CD4-positive, alpha-beta T cell (primary cell): ENCODE measurements at regions not wholly inside any gene's neighbourhood (a gene's known extent, or its start where the extent isn't known, plus 50 kb on each side); places are given as distances from the start of the nearest gene placed in this dataset.
"Not testable (repeated sequence)": the region's sequence is repeated elsewhere in the genome, so short reads cannot be mapped to it uniquely, and the experiment has no call there.

Experiments
- ATAC-seq: fragments of 200-7000 bp; cut with Tn5 transposase; one replicate; pipeline ENCODE4 v1.10.0; 2022; ENCODE audit warnings: mild to moderate bottlenecking; ENCODE audit not compliant: poor library complexity
- CTCF ChIA-PET: fragments of 350-600 bp; sonication (Branson Sonifier 250); formaldehyde crosslinking; loops from one replicate; lab custom pipeline; 2021; ENCODE audit warnings: antibody characterized with exemption, inconsistent platforms; lab: Charles Lee
- POLR2A ChIA-PET: fragments of 350-600 bp; sonication (Branson Sonifier 250); formaldehyde crosslinking; loops from one replicate; lab custom pipeline; 2021; ENCODE audit warnings: antibody characterized with exemption, inconsistent platforms; lab: Charles Lee
- DNase-seq, 14 experiments: peaks; one replicate each; pipeline ENCODE4 v3.0.0-alpha.2; 2013 to 2020; ENCODE audit warnings: mixed read lengths in 2 of 14
- H3K27ac ChIP-seq, 2 donors: one replicate each; pipeline versions ENCODE4 v1.5.1 to v1.7.0; 2013; ENCODE audit warnings: low read length in 2 of 2, low read depth in 1 of 2, mild to moderate bottlenecking in 1 of 2
- H3K27me3 ChIP-seq, 2 experiments: 1 replicate in 1 of 2; 2 replicates in 1 of 2; pipeline versions ENCODE4 v1.6.1 to v1.7.0; 2013; ENCODE audit warnings: low read length in 2 of 2, control low read depth in 1 of 2, mild to moderate bottlenecking in 1 of 2, moderate library complexity in 1 of 2; ENCODE audit not compliant: insufficient read depth in 2 of 2, control insufficient read depth in 1 of 2
- H3K36me3 ChIP-seq: one replicate; pipeline ENCODE4 v1.6.1; 2013; ENCODE audit warnings: low read length, control low read depth; ENCODE audit not compliant: insufficient read depth
- H3K4me1 ChIP-seq: one replicate; pipeline ENCODE4 v1.6.1; 2013; ENCODE audit warnings: low read length, control low read depth; ENCODE audit not compliant: insufficient read depth
- H3K4me3 ChIP-seq: one replicate; pipeline ENCODE4 v1.5.1; 2013; ENCODE audit warnings: mild to moderate bottlenecking, low read length, moderate library complexity
- H3K9me3 ChIP-seq, 2 experiments: 1 replicate in 1 of 2; 2 replicates in 1 of 2; pipeline versions ENCODE4 v1.6.1 to v1.7.0; 2013; ENCODE audit warnings: low read length in 2 of 2, mild to moderate bottlenecking in 2 of 2, control low read depth in 1 of 2, moderate library complexity in 1 of 2; ENCODE audit not compliant: control insufficient read depth in 1 of 2, insufficient read depth in 1 of 2
- H3K27ac Mint-ChIP-seq: one replicate; pipeline ENCODE4 v1.8.0; 2020; ENCODE audit warnings: mixed read lengths
- H3K27me3 Mint-ChIP-seq: one replicate; pipeline ENCODE4 v1.8.0; 2021; ENCODE audit warnings: mixed read lengths
- H3K36me3 Mint-ChIP-seq: one replicate; pipeline ENCODE4 v1.8.0; 2021; ENCODE audit warnings: low read depth, mixed read lengths
- H3K4me1 Mint-ChIP-seq: one replicate; pipeline ENCODE4 v1.8.0; 2021; ENCODE audit warnings: low read depth, mixed read lengths
- H3K4me3 Mint-ChIP-seq: one replicate; pipeline ENCODE4 v1.8.0; 2020; ENCODE audit warnings: mild to moderate bottlenecking, mixed read lengths
- H3K9me3 Mint-ChIP-seq: one replicate; pipeline ENCODE4 v1.8.0; 2020; ENCODE audit warnings: mixed read lengths
- intact Hi-C, 2 experiments: fragments of 100-400 bp; cut with DNase I in 1 of 2; cut with micrococcal nuclease in 1 of 2; formaldehyde crosslinking; loops; one replicate each; pipeline versions ENCODE4 v1.15.1 to v1.9.0; 2023 to 2025; cut with DNase I, micrococcal nuclease
- TF ChIP-seq, protein P1 (sequence below): fragments of 200-600 bp; IDR thresholded peaks from one replicate; pipeline ENCODE4 v1.8.0; 2022; ENCODE audit warnings: antibody characterized with exemption, mild to moderate bottlenecking

DNA sequence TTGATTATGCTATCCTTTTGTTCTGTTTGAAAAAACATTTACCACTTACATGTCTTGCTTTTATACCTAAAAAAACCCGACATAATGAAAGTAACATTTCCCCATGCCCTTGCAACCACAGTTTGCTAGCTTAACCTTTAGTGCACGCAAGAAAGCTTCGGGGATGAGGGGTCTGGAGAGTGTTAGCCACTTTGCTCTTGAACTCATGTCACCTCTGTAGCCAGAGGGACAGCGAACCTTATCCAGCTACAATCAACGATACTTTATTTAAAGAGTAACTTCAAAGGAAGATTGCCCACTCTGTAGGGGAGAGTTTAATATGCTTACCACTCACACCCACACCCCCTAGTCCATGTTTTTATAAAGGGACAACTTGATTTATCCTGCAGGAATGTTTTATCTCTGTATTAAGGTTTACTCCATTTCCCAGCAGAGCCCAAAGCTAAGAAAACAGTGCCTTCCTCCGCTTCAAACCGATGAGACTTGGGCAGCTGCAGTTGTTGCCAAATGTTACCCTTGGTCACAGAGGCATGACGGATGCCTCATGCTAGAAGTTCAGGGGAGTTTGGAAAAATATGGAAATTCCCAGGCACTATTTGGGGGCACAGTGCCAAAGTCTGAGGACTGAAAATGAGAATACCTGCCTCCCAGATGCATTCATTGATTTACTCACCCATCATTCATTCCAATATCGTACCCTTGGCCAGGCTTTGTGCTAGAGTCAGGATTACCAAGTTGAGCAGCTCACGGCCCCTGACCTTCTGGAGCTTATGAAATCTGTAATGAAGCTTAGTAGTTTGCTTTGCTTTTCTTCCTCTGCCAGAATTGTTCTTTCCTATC lies 61.4 kb upstream of the VCAM1 start:
- no peaks in the 10 kb centered on the region for H3K36me3 ChIP-seq

DNA sequence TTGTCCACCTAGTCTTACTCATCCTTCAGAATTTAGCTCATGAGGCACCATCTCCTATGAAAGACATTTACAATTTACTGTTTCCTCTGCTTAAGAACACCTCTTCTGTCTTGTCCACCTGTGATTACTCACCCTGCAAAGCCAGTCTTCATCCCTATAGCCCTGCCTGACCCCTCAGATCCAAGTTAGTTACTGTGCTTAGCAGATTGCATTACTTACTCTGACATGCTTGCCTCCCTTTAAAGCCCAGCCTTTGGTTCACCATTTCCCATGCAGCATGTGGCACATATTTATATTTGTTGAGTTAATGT lies 60.9 kb upstream of the VCAM1 start:
- Histone ChIP-seq H3K36me3 (no peaks in the 10 kb centered on the region), H3K4me3 (no peak overlapping the region), H3K27ac (no peak overlapping the region), H3K4me1 (no peaks in the 10 kb centered on the region), H3K9me3 (no peaks in the 10 kb centered on the region), H3K27me3 (no peaks in the 10 kb centered on the region)
- DNase-seq (no peak), ATAC-seq (no peak)
- Mint-ChIP-seq H3K27me3 (no peaks in the 10 kb centered on the region), H3K4me1 (no peaks in the 10 kb centered on the region), H3K36me3 (no peaks in the 10 kb centered on the region), H3K9me3 (peaks cover 1% of the 10 kb centered on the region), H3K4me3 (no peak overlapping the region), H3K27ac (no peak overlapping the region)
- TF ChIP-seq, protein P1, sequence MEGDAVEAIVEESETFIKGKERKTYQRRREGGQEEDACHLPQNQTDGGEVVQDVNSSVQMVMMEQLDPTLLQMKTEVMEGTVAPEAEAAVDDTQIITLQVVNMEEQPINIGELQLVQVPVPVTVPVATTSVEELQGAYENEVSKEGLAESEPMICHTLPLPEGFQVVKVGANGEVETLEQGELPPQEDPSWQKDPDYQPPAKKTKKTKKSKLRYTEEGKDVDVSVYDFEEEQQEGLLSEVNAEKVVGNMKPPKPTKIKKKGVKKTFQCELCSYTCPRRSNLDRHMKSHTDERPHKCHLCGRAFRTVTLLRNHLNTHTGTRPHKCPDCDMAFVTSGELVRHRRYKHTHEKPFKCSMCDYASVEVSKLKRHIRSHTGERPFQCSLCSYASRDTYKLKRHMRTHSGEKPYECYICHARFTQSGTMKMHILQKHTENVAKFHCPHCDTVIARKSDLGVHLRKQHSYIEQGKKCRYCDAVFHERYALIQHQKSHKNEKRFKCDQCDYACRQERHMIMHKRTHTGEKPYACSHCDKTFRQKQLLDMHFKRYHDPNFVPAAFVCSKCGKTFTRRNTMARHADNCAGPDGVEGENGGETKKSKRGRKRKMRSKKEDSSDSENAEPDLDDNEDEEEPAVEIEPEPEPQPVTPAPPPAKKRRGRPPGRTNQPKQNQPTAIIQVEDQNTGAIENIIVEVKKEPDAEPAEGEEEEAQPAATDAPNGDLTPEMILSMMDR, result no peak
- ChIA-PET POLR2A (no interaction called here), CTCF (no interaction called here)
- intact Hi-C loops, result no loop called here

More for the DNA sequence above, 61.4 kb upstream of the VCAM1 start:
- Histone ChIP-seq H3K27me3 (no peaks in the 10 kb centered on the region), H3K4me1 (no peaks in the 10 kb centered on the region), H3K4me3 (no peak overlapping the region), H3K27ac (no peak overlapping the region), H3K9me3 (no peaks in the 10 kb centered on the region)
- no peak overlapping the region for H3K27ac Mint-ChIP-seq
- TF ChIP-seq, protein P1, result no peak
- ATAC-seq (no peak), DNase-seq (no peak)
- H3K4me3 Mint-ChIP-seq, result no peak overlapping the region
- CTCF ChIA-PET, result no interaction called here
- no peaks in the 10 kb centered on the region for H3K4me1 Mint-ChIP-seq
- H3K27me3 Mint-ChIP-seq, result no peaks in the 10 kb centered on the region
- H3K36me3 Mint-ChIP-seq, result no peaks in the 10 kb centered on the region
- H3K9me3 Mint-ChIP-seq, result peaks cover 3% of the 10 kb centered on the region
- intact Hi-C loops, result no loop called here
- POLR2A ChIA-PET, result no interaction called here

DNA sequence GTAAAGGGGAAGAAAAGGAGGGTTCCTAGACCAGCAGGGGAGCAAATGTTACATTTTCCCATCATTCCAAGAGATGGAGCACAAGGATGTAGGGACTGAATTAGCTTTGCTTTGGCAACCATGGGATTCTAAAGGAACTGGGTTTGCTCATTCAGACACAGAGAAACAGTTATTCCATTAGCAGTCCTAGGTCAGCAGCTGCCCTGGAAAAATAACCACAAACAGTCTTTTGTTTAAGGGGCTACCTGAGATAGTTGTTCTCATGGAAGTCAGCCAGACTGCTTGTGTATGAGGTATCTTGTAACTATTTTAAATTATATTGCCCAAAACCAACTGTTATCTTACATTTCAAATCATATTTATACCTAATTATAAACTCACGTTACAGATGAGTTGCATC lies 58.4 kb upstream of the VCAM1 start:
- Histone ChIP-seq H3K36me3 (no peaks in the 10 kb centered on the region), H3K27me3 (no peaks in the 10 kb centered on the region), H3K4me1 (no peaks in the 10 kb centered on the region), H3K9me3 (no peaks in the 10 kb centered on the region), H3K4me3 (no peak overlapping the region), H3K27ac (no peak overlapping the region)
- ATAC-seq (no peak), DNase-seq (no peak)
- Mint-ChIP-seq H3K27me3 (peaks cover 3% of the 10 kb centered on the region), H3K27ac (no peak overlapping the region), H3K9me3 (no peaks in the 10 kb centered on the region), H3K4me1 (no peaks in the 10 kb centered on the region), H3K4me3 (no peak overlapping the region), H3K36me3 (no peaks in the 10 kb centered on the region)
- TF ChIP-seq, protein P1, result no peak
- intact Hi-C loops, result no loop called here
- ChIA-PET CTCF (no interaction called here), POLR2A (no interaction called here)

DNA sequence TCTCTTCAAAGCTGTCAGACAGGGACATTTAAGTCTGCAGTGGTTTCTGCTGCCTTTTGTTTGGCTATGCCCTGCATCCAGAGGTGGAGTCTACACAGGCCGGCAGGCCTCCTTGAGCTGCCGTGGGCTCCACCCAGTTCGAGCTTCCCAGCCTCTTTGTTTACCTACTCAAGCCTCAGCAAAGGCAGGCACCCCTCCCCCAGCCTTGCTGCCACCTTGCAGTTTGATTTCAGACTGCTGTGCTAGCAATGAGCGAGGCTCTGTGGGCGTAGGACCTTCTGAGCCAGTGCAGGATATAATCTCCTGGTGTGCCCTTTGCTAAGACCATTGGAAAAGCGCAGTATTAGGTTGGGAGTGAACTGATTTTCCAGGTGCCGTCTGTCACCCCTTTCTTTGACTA lies 51.0 kb upstream of the VCAM1 start:
- H3K9me3 Mint-ChIP-seq, H3K36me3 ChIP-seq, H3K4me1 ChIP-seq, H3K27me3 ChIP-seq, H3K9me3 ChIP-seq, CTCF ChIA-PET, POLR2A ChIA-PET, H3K27ac ChIP-seq, H3K36me3 Mint-ChIP-seq, H3K27ac Mint-ChIP-seq, H3K4me3 Mint-ChIP-seq, H3K4me3 ChIP-seq, DNase-seq, ATAC-seq, intact Hi-C loops, H3K4me1 Mint-ChIP-seq: not testable (repeated sequence)
- peaks cover 11% of the 10 kb centered on the region for H3K27me3 Mint-ChIP-seq
